Loucy (cell line): ENCODE measurements at regions not wholly inside any gene's neighbourhood (a gene's known extent, or its start where the extent isn't known, plus 50 kb on each side); places are given as distances from the start of the nearest gene placed in this dataset.

Source experiments
- EZH2phosphoT487 ChIP-seq: fragments of 200-600 bp; IDR thresholded peaks from 2 replicates; pipeline ENCODE4 v1.6.1; 2018; ENCODE audit warnings: antibody characterized with exemption, mild to moderate bottlenecking, moderate library complexity, borderline replicate concordance
- TF ChIP-seq, protein P1 (sequence below): fragments of 200-600 bp; sonication (generic); conservative IDR thresholded peaks from 2 replicates; pipeline ENCODE4 v1.5.1; 2014; ENCODE audit warnings: mild to moderate bottlenecking, antibody characterized with exemption, low read length

DNA sequence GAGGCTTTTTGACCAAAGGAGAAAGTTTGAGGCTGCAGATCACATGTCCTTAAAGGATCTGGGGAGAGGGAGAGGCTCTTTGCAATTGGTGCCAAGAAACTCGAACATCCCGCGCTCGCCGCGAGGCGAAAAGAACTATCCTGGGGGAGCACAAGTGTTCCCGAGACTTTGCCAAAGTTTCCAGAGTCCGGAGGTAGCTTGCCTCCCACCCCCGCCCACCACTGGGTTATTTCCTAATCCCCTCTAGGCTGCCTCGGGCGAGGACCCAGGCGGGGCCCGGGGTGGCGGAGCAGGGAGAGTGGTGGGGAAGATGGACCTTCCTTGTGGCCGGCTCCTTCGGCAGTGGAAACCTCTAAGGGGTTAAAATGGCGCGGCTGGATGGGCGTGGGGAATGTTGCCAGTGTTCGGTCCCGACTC is 114.5 kb downstream of the KCNRG start:
- TF ChIP-seq, protein P1, sequence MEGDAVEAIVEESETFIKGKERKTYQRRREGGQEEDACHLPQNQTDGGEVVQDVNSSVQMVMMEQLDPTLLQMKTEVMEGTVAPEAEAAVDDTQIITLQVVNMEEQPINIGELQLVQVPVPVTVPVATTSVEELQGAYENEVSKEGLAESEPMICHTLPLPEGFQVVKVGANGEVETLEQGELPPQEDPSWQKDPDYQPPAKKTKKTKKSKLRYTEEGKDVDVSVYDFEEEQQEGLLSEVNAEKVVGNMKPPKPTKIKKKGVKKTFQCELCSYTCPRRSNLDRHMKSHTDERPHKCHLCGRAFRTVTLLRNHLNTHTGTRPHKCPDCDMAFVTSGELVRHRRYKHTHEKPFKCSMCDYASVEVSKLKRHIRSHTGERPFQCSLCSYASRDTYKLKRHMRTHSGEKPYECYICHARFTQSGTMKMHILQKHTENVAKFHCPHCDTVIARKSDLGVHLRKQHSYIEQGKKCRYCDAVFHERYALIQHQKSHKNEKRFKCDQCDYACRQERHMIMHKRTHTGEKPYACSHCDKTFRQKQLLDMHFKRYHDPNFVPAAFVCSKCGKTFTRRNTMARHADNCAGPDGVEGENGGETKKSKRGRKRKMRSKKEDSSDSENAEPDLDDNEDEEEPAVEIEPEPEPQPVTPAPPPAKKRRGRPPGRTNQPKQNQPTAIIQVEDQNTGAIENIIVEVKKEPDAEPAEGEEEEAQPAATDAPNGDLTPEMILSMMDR = no peak
- TF ChIP-seq EZH2phosphoT487 = no peak
